K562 (cell line): ENCODE measurements at regions not wholly inside any gene's neighbourhood (a gene's known extent, or its start where the extent isn't known, plus 50 kb on each side); places are given as distances from the start of the nearest gene placed in this dataset.

ENCODE experiments used
- ATAC-seq: fragments of 200-7000 bp; cut with Tn5 transposase; 3 replicates; pipeline ENCODE4 v1.9.1; 2020; ENCODE audit warnings: moderate library complexity
- BruUV-seq: library from RNA; stranded (reverse); fragments of 400-500 nt; replicated peaks from 2 replicates; lab custom pipeline; 2021; lab: Mats Ljungman, UMichigan
- CTCF ChIA-PET: fragments of 300-600 bp; formaldehyde crosslinking; extraction: SDS; loops from one replicate; lab custom pipeline; 2021; ENCODE audit warnings: low intra/inter-chr PET ratio; lab: Yijun Ruan, JAX
- POLR2A ChIA-PET: fragments of 300-600, 350-650 bp; sonication (Branson Sonifier 250); formaldehyde crosslinking; extraction: SDS; loops from one replicate; lab custom pipeline; 2021; ENCODE audit warnings: antibody characterized with exemption, inconsistent platforms; lab: Yijun Ruan, JAX
- DNase-seq, 4 experiments: peaks; one replicate each; pipeline versions ENCODE4 v3.0.0 to v3.0.0-alpha.2; 2011 to 2018; ENCODE audit warnings: low spot score in 3 of 4, mixed read lengths in 3 of 4; ENCODE audit errors: extremely low read depth in 1 of 4
- FAIRE-seq: peaks from 2 replicates; lab custom pipeline; 2011; peaks lifted over from hg19 to GRCh38; lab: Jason Lieb, UNC
- H2AFZ ChIP-seq: 2 replicates; pipeline ENCODE4 v1.6.0; 2011; ENCODE audit warnings: low read depth, low read length, control low read depth, inconsistent platforms
- H3K27ac ChIP-seq: fragments of 200-600 bp; 3 replicates; pipeline ENCODE4 v1.8.0; 2011; ENCODE audit warnings: low read depth, mild to moderate bottlenecking, control low read depth, inconsistent platforms, low read length, moderate library complexity, mixed read lengths; ENCODE audit errors: extremely low read depth
- H3K27me3 ChIP-seq, 2 experiments: fragments of 300-600 bp in 1 of 2; 2 replicates in 1 of 2; 3 replicates in 1 of 2; pipeline versions ENCODE4 v1.6.0 to v1.8.0; 2011; ENCODE audit warnings: inconsistent platforms in 2 of 2, low read length in 2 of 2, mild to moderate bottlenecking in 1 of 2, mixed read lengths in 1 of 2, moderate library complexity in 1 of 2; ENCODE audit not compliant: control insufficient read depth in 2 of 2, insufficient read depth in 2 of 2
- H3K36me3 ChIP-seq: fragments of 300-600 bp; 3 replicates; pipeline ENCODE4 v1.8.0; 2011; ENCODE audit warnings: mild to moderate bottlenecking, low read length, inconsistent platforms; ENCODE audit not compliant: control insufficient read depth, insufficient read depth
- H3K4me1 ChIP-seq, 2 experiments: fragments of 200-600 bp in 1 of 2; replicated peaks in 1 of 2; 2 replicates in 1 of 2; 3 replicates in 1 of 2; pipeline versions ENCODE4 v1.5.1 to v1.8.0; 2011; ENCODE audit warnings: inconsistent platforms in 2 of 2, low read length in 2 of 2, mild to moderate bottlenecking in 1 of 2, mixed read lengths in 1 of 2, moderate library complexity in 1 of 2; ENCODE audit not compliant: control insufficient read depth in 2 of 2, insufficient read depth in 2 of 2
- H3K4me2 ChIP-seq: 2 replicates; pipeline ENCODE4 v1.6.1; 2011; ENCODE audit warnings: low read length, control low read depth, inconsistent platforms, mixed read lengths; ENCODE audit not compliant: insufficient read depth
- H3K4me3 ChIP-seq: fragments of 200-600 bp; sonication (generic), shearing (Covaris generic); 2 replicates; pipeline ENCODE4 v1.5.1; 2016; ENCODE audit warnings: control low read depth, inconsistent platforms
- H3K79me2 ChIP-seq: fragments of 200-600 bp; 3 replicates; pipeline ENCODE4 v1.8.0; 2011; ENCODE audit warnings: low read length, inconsistent platforms; ENCODE audit not compliant: control insufficient read depth, insufficient read depth
- H3K9ac ChIP-seq, 2 experiments: 2 replicates each; pipeline versions ENCODE4 v1.6.0 to v1.6.1; 2011; ENCODE audit warnings: low read depth in 2 of 2, low read length in 2 of 2, control low read depth in 1 of 2, inconsistent platforms in 1 of 2, mild to moderate bottlenecking in 1 of 2, mixed read lengths in 1 of 2; ENCODE audit not compliant: insufficient read depth in 1 of 2
- H3K9me1 ChIP-seq: one replicate; pipeline ENCODE4 v1.6.0; 2011; ENCODE audit warnings: inconsistent platforms, mild to moderate bottlenecking, low read length, moderate library complexity; ENCODE audit not compliant: control insufficient read depth, insufficient read depth
- H3K9me3 ChIP-seq: replicated peaks from 2 replicates; pipeline ENCODE4 v1.5.1; 2011; ENCODE audit warnings: low read depth, low read length, inconsistent platforms; ENCODE audit not compliant: control insufficient read depth, insufficient read depth
- H4K20me1 ChIP-seq: replicated peaks from 2 replicates; pipeline ENCODE4 v1.6.1; 2011; ENCODE audit warnings: low read length, inconsistent platforms, mixed read lengths; ENCODE audit not compliant: control insufficient read depth, insufficient read depth
- CAMTA2 ChIP-seq: fragments of 250-450 bp; sonication (Bioruptor Pico); conservative IDR thresholded peaks from 2 replicates; pipeline ENCODE4 v1.5.1; 2022
- CBFA2T3 ChIP-seq: fragments of 450-650 bp; IDR thresholded peaks from 2 replicates; pipeline ENCODE4 v1.6.1; 2017
- EP300 ChIP-seq: IDR thresholded peaks from 2 replicates; pipeline ENCODE4 v1.6.1; 2012; ENCODE audit warnings: low read length, improper control_type of control experiment
- GABPA ChIP-seq: fragments of 200-800 bp; sonication (Bioruptor generic); conservative IDR thresholded peaks from 2 replicates; pipeline ENCODE4 v1.6.1; 2016; ENCODE audit warnings: low read depth, missing genetic modification characterization, missing compliant biosample characterization
- GABPB2 ChIP-seq: fragments of 250-450 bp; sonication (Bioruptor Pico); conservative IDR thresholded peaks from 2 replicates; pipeline ENCODE4 v1.5.1; 2021; ENCODE audit warnings: mild to moderate bottlenecking
- LCOR ChIP-seq: sonication (generic); formaldehyde crosslinking; IDR thresholded peaks from 2 replicates; pipeline ENCODE4 v1.8.0; 2022; ENCODE audit warnings: mild to moderate bottlenecking, missing genetic modification reagents
- NR3C1 ChIP-seq: sonication (generic); formaldehyde crosslinking; IDR thresholded peaks from 2 replicates; pipeline ENCODE4 v1.8.1; 2022; ENCODE audit warnings: missing genetic modification reagents
- RBM22 ChIP-seq: fragments of 200-400 bp; formaldehyde crosslinking; IDR thresholded peaks from 2 replicates; pipeline ENCODE4 v1.6.1; 2018; ENCODE audit warnings: low read length, low read depth; ENCODE audit not compliant: poor library complexity, severe bottlenecking
- SAP30 ChIP-seq: fragments of 200-600 bp; sonication (generic); IDR thresholded peaks from 2 replicates; pipeline ENCODE4 v1.6.1; 2012; ENCODE audit warnings: borderline replicate concordance, low read depth, mild to moderate bottlenecking, moderate library complexity, low read length, control low read depth, inconsistent platforms; ENCODE audit not compliant: insufficient read depth, poor library complexity, severe bottlenecking
- TEAD1 ChIP-seq, 2 experiments: fragments of 450-650 bp in 1 of 2; sonication (generic) in 1 of 2; formaldehyde crosslinking; IDR thresholded peaks; 2 replicates each; pipeline versions ENCODE4 v1.4.0 to v1.8.0; 2020 to 2022; ENCODE audit warnings: mild to moderate bottlenecking in 2 of 2, missing genetic modification reagents in 1 of 2
- THRA ChIP-seq: fragments of 450-650 bp; IDR thresholded peaks from 2 replicates; pipeline ENCODE4 v1.6.1; 2017; ENCODE audit warnings: mild to moderate bottlenecking, moderate library complexity
- WGBS: fragments of 100-300 bp; shearing (Covaris generic); methylation state at CpG from one replicate; pipeline ENCODE4 v1.1.6; 2016; ENCODE audit warnings: low coverage, mixed read lengths; ENCODE audit not compliant: insufficient coverage; ENCODE audit errors: missing lambda C conversion rate; 5-methylcytosine and 5-hydroxymethylcytosine counted together
- in situ Hi-C: fragments of 300-500 bp; cut with MboI; formaldehyde crosslinking; loops from 4 replicates; pipeline ENCODE4 v1.15.0; 2018; ENCODE audit warnings: inconsistent platforms, mixed read lengths
- intact Hi-C: fragments of 100-400 bp; cut with micrococcal nuclease; formaldehyde crosslinking; loops from 2 replicates; pipeline ENCODE4 v1.14.2; 2022

GRCh38 chr6:169880516-169880915, 129.1 kb downstream of the ERMARD start:
- intact Hi-C loops: no loop called here
- no peak for TF ChIP-seq CAMTA2 (CRISPR knock-in tag)

GRCh38 chr6:169869301-169869700, 117.9 kb downstream of the ERMARD start:
- DNase-seq (no peak), FAIRE-seq (no peak)
- H3K9ac ChIP-seq: no peak overlapping the region
- H3K27ac ChIP-seq: no peak overlapping the region
- H3K9me3 ChIP-seq: no peaks in the 10 kb centered on the region
- no peak overlapping the region for H3K4me3 ChIP-seq
- POLR2A ChIA-PET: interaction anchor here (0.6 to 0.7 kb wide), 2 partner anchors 15 to 18 kb away, joined by 3 to 5 read pairs; no protein-coding TSS in a partner anchor
- in situ Hi-C loops: no loop called here
- TF ChIP-seq SAP30 (no peak), EP300 (no peak), LCOR (CRISPR knock-in tag) (no peak), CBFA2T3 (no peak), THRA (no peak), TEAD1 (CRISPR knock-in tag; IDR thresholded peaks at IDR 0.05) (no peak), GABPA (tag) (no peak), GABPB2 (CRISPR knock-in tag) (no peak), RBM22 (no peak), NR3C1 (no peak)
- TF ChIP-seq, all 486 proteins: peak for 0
- CTCF ChIA-PET: no interaction called here
- Histone ChIP-seq H3K36me3 (no peaks in the 10 kb centered on the region), H2AFZ (no peak overlapping the region), H3K4me2 (no peak overlapping the region), H3K79me2 (no peaks in the 10 kb centered on the region), H3K4me1 (no peaks in the 10 kb centered on the region), H3K9me1 (no peaks in the 10 kb centered on the region), H4K20me1 (0 out of 2 replicates have a peak, but pooled peaks cover 3% of the 10 kb centered on the region), H3K27me3 (peaks cover 10 to 24% of the 10 kb centered on the region in 2 experiments; a peak in 4 of 5 replicates)
- no TSS peak for BruUV-seq
- intact Hi-C loops: no loop called here
- ATAC-seq: no peak
- WGBS: under 1% methylated on average over 11 of the region's 11 CpGs

More at GRCh38 chr6:169880516-169880915, 129.1 kb downstream of the ERMARD start:
- ATAC-seq (no peak), FAIRE-seq (no peak), DNase-seq (no peak)
- in situ Hi-C loops: no loop called here
- ChIA-PET POLR2A (no interaction called here), CTCF (no interaction called here)
- no TSS peak for BruUV-seq
- Histone ChIP-seq H3K9me3 (no peaks in the 10 kb centered on the region), H3K27ac (no peak overlapping the region), H3K4me2 (no peak overlapping the region), H3K36me3 (no peaks in the 10 kb centered on the region), H4K20me1 (peaks cover 2% of the 10 kb centered on the region; the same call in 1 of the 2 replicates), H3K79me2 (no peaks in the 10 kb centered on the region), H2AFZ (no peak overlapping the region), H3K9ac (no peak overlapping the region), H3K9me1 (no peaks in the 10 kb centered on the region), H3K27me3 (peaks cover 3 to 24% of the 10 kb centered on the region in 2 experiments; a peak in 4 of 5 replicates), H3K4me1 (no peaks in the 10 kb centered on the region), H3K4me3 (no peak overlapping the region)
- 0% methylated on average over 6 of the region's 6 CpGs for whole genome bisulfite sequencing
